Esophagus muscularis mucosa (tissue), 4 donors: ENCODE measurements at regions not wholly inside any gene's neighbourhood (a gene's known extent, or its start where the extent isn't known, plus 50 kb on each side); places are given as distances from the start of the nearest gene placed in this dataset.

Source experiments
- CTCF ChIP-seq, 3 experiments: fragments of 200-600 bp in 2 of 3; fragments of 450-650 bp in 1 of 3; sonication (generic) in 2 of 3; IDR thresholded peaks; one replicate each; pipeline ENCODE4 v1.5.1; 2017 to 2019; ENCODE audit warnings: antibody characterized with exemption in 3 of 3, mild to moderate bottlenecking in 2 of 3, moderate library complexity in 1 of 3
- EP300 ChIP-seq: sonication (generic); formaldehyde crosslinking; IDR thresholded peaks from one replicate; pipeline ENCODE4 v1.6.1; 2017; ENCODE audit warnings: antibody characterized with exemption
- POLR2A ChIP-seq: fragments of 450-650 bp; IDR thresholded peaks from one replicate; pipeline ENCODE4 v1.6.1; 2017; ENCODE audit warnings: antibody characterized with exemption, moderate library complexity, mild to moderate bottlenecking, low read depth
- POLR2AphosphoS5 ChIP-seq, 2 donors: sonication (generic); formaldehyde crosslinking; IDR thresholded peaks; one replicate each; pipeline ENCODE4 v1.6.1; 2017; ENCODE audit warnings: antibody characterized with exemption in 2 of 2

- TF ChIP-seq CTCF (IDR thresholded peaks at IDR 0.05) (no peak), POLR2AphosphoS5 (IDR thresholded peaks at IDR 0.05) (no peak), POLR2A (no peak), EP300 (no peak)
Measured at GRCh38 chr17:12445331-12445730, 220.4 kb upstream of the MYOCD start.
